Body of pancreas (tissue), 4 donors: ENCODE measurements at regions not wholly inside any gene's neighbourhood (a gene's known extent, or its start where the extent isn't known, plus 50 kb on each side); places are given as distances from the start of the nearest gene placed in this dataset.

Experiments used
- ATAC-seq: fragments of 150-250 bp; one replicate; pipeline ENCODE4 v1.9.1; 2016
- DNase-seq, 4 donors: peaks; one replicate each; pipeline ENCODE4 v3.0.0-alpha.2; 2019
- H3K27ac ChIP-seq, 4 donors: fragments of 200-600 bp; sonication (generic); 1 replicate in 3 of 4; 2 replicates in 1 of 4; pipeline versions ENCODE4 v1.5.1 to v1.6.1; 2016 to 2019; ENCODE audit warnings: mild to moderate bottlenecking in 1 of 4, mixed read lengths in 1 of 4, moderate library complexity in 1 of 4
- H3K27me3 ChIP-seq, 2 donors: fragments of 200-600 bp; sonication (generic); one replicate each; pipeline ENCODE4 v1.6.0; 2016; ENCODE audit warnings: mild to moderate bottlenecking in 1 of 2
- H3K36me3 ChIP-seq, 2 donors: fragments of 200-600 bp; sonication (generic); replicated peaks in 1 of 2; 2 replicates each; pipeline ENCODE4 v1.5.1; 2016; ENCODE audit warnings: low read depth in 2 of 2; ENCODE audit not compliant: insufficient read depth in 1 of 2
- H3K4me1 ChIP-seq: fragments of 200-600 bp; sonication (generic); one replicate; pipeline ENCODE4 v1.6.0; 2016
- H3K4me3 ChIP-seq, 2 donors: fragments of 200-600 bp; sonication (generic); 1 replicate in 1 of 2; 2 replicates in 1 of 2; pipeline ENCODE4 v1.5.1; 2016 to 2019
- H3K9me3 ChIP-seq, 3 donors: fragments of 200-600 bp; sonication (generic); 1 replicate in 2 of 3; 2 replicates in 1 of 3; pipeline ENCODE4 v1.5.1; 2016
- POLR2A ChIP-seq, 3 donors: fragments of 450-650 bp; IDR thresholded peaks; one replicate each; pipeline ENCODE4 v1.6.1; 2016; ENCODE audit warnings: antibody characterized with exemption in 3 of 3, mild to moderate bottlenecking in 2 of 3
- WGBS, 2 donors: methylation state at CpG; one replicate each; pipeline ENCODE4 v1.1.5; 2017; 5-methylcytosine and 5-hydroxymethylcytosine counted together
- intact Hi-C: fragments of 100-400 bp; cut with DNase I; formaldehyde crosslinking; loops from one replicate; pipeline ENCODE4 v1.15.1; 2023
- TF ChIP-seq, protein P1 (sequence below), 7 experiments: fragments of 450-650 bp in 4 of 7; fragments of 200-600 bp in 3 of 7; sonication (generic) in 3 of 7; IDR thresholded peaks; one replicate each; pipeline ENCODE4 v1.5.1; 2016 to 2019; ENCODE audit warnings: antibody characterized with exemption in 7 of 7

DNA sequence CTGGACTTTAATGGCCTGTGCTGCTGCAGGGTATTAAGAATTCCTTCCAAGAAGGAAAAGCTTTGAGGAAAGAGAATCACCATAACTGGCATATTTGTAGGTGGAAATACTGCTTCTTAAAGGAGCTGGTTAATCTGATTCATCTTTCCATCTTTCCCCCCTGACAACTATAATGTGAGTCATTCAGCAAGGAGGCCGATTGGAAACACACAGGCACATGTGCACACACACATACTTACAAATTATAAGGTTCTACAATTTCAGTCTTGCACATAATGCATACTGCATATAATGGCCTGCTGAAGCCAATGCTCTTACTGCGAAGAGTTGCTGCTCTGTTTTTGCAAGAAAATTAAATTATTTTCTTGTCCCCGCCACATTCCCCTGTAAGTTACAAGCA, 78.8 kb upstream of the TPP2 start:
- TF ChIP-seq POLR2A (IDR thresholded peaks at IDR 0.05), result no peak
- TF ChIP-seq, protein P1, sequence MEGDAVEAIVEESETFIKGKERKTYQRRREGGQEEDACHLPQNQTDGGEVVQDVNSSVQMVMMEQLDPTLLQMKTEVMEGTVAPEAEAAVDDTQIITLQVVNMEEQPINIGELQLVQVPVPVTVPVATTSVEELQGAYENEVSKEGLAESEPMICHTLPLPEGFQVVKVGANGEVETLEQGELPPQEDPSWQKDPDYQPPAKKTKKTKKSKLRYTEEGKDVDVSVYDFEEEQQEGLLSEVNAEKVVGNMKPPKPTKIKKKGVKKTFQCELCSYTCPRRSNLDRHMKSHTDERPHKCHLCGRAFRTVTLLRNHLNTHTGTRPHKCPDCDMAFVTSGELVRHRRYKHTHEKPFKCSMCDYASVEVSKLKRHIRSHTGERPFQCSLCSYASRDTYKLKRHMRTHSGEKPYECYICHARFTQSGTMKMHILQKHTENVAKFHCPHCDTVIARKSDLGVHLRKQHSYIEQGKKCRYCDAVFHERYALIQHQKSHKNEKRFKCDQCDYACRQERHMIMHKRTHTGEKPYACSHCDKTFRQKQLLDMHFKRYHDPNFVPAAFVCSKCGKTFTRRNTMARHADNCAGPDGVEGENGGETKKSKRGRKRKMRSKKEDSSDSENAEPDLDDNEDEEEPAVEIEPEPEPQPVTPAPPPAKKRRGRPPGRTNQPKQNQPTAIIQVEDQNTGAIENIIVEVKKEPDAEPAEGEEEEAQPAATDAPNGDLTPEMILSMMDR (IDR thresholded peaks at IDR 0.05), result no peak
- Histone ChIP-seq H3K4me1 (no peaks in the 10 kb centered on the region), H3K27ac (no peak overlapping the region), H3K4me3 (no peak overlapping the region), H3K9me3 (no peaks in the 10 kb centered on the region), H3K27me3 (no peaks in the 10 kb centered on the region), H3K36me3 (no peaks in the 10 kb centered on the region)
- intact Hi-C loops, result no loop called here
- ATAC-seq (no peak), DNase-seq (no peak)
- 65 to 70% methylated on average over 3 of the region's 3 CpGs for WGBS, 2 donors

DNA sequence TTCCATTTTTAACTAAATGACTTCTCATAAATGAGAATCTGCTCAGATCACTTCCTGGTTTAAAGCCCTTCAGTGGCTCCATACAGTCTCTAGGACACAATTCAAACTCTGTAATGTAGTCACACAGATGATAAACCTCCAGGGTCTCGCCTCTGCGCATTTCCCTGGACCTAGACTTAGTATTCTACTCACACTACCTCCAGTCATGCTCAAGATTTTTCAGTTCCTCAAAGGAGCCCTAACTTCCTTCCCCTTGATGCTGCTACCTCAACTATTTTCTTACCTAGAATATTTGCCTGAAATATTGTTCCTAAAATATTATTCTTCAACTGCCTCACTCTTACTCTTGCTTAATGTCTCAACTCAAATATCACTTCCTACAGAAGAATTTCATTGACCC, 86.7 kb upstream of the TPP2 start:
- Histone ChIP-seq H3K4me1 (no peaks in the 10 kb centered on the region), H3K4me3 (no peak overlapping the region), H3K27me3 (no peaks in the 10 kb centered on the region), H3K9me3 (no peaks in the 10 kb centered on the region), H3K27ac (no peak overlapping the region), H3K36me3 (no peaks in the 10 kb centered on the region)
- WGBS, 2 donors, result 69 to 84% methylated on average over 2 of the region's 2 CpGs
- ATAC-seq, result no peak
- TF ChIP-seq, protein P1 (IDR thresholded peaks at IDR 0.05), result no peak
- TF ChIP-seq POLR2A (IDR thresholded peaks at IDR 0.05), result no peak
- DNase-seq, result no peak
- intact Hi-C loops, result no loop called here

DNA sequence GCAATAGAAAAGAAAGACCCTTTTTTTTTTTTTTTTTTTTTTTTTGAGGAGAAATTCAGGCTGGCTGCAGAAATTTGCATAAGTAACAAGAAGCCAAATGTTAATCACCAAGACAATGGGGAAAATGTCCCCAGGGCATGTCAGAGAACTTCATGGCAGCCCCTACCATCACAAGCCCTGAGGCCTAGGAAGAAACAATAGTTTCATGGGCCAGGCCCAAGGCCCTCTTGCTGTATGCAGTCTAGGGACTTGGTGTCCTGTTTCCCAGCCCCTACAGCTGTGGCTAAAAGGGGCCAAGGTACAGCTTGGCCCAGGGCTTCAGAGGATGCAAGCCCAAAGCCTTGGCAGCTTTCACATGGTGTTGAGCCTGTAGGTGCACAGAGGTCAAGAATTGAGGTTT, 88.4 kb upstream of the TPP2 start:
- Histone ChIP-seq H3K4me1 (no peaks in the 10 kb centered on the region), H3K27me3 (no peaks in the 10 kb centered on the region), H3K27ac (no peak overlapping the region), H3K4me3 (no peak overlapping the region), H3K36me3 (no peaks in the 10 kb centered on the region), H3K9me3 (no peaks in the 10 kb centered on the region)
- intact Hi-C loops, result no loop called here
- ATAC-seq (no peak), DNase-seq (no peak)
- TF ChIP-seq, protein P1 (IDR thresholded peaks at IDR 0.05), result no peak
- TF ChIP-seq POLR2A (IDR thresholded peaks at IDR 0.05), result no peak

DNA sequence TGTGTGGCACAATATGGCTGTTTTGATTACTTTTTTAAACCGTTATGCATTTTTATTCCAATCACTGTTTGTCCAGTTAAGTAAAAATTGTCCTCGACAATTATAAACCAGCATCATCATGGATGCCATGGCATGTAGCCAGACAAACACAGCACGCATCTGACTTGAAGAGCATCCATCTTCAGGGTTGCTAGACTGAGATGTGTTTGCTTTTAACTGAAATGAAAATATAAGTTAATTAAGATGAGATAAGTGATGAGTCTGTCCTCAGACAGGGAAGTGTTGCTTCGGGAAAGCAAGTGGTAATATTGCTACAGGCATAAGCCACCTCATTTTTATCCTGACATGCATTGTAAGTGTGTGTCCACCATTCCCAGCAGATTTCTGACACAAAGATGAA, 92.8 kb upstream of the TPP2 start:
- no peak overlapping the region for H3K27ac ChIP-seq
- no peak for TF ChIP-seq POLR2A (IDR thresholded peaks at IDR 0.05)
- TF ChIP-seq, protein P1 (IDR thresholded peaks at IDR 0.05), result no peak
- ATAC-seq, result no peak
- H3K4me1 ChIP-seq, result no peaks in the 10 kb centered on the region
- H3K4me3 ChIP-seq, result no peak overlapping the region
- H3K36me3 ChIP-seq, result no peaks in the 10 kb centered on the region
- DNase-seq, result no peak
- H3K27me3 ChIP-seq, result no peaks in the 10 kb centered on the region
- 64 to 66% methylated on average over 4 of the region's 4 CpGs for WGBS, 2 donors
- H3K9me3 ChIP-seq, result no peaks in the 10 kb centered on the region
- intact Hi-C loops, result no loop called here

DNA sequence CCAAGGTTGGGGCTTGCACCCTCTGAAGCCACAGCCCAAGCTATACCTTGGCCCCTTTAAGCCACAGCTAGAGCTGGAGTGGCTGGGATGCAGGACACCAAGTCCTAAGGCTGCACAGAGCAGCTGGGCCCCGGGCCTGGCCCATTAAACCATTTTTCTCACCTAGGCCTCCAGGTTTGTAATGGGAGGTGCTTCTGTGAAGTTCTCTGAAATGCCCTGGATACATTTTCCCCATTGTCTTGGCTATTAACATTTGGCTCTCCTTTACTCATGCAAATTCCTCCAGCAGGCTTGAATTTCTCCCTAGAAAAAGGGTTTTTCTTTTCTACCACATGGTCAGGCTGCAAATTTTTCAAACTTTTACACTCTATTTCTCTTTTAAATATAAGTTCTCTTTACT, 93.8 kb upstream of the FGF14 start:
- ATAC-seq (no peak), DNase-seq (no peak)
- 56% methylated on average over 1 of the region's 1 CpG; no CpG with 5 or more reads in 1 of the 2 donors for WGBS, 2 donors
- H3K27me3 ChIP-seq, result no peaks in the 10 kb centered on the region
- TF ChIP-seq, protein P1 (IDR thresholded peaks at IDR 0.05), result no peak
- TF ChIP-seq POLR2A (IDR thresholded peaks at IDR 0.05), result no peak
- no peaks in the 10 kb centered on the region for H3K4me1 ChIP-seq
- no peaks in the 10 kb centered on the region for H3K9me3 ChIP-seq
- intact Hi-C loops, result no loop called here
- no peak overlapping the region for H3K4me3 ChIP-seq
- no peaks in the 10 kb centered on the region for H3K36me3 ChIP-seq
- no peak overlapping the region for H3K27ac ChIP-seq
